Kidney tubule cell (primary cell): ENCODE measurements at regions not wholly inside any gene's neighbourhood (a gene's known extent, or its start where the extent isn't known, plus 50 kb on each side); places are given as distances from the start of the nearest gene placed in this dataset.

Experiments used
- DNase-seq: peaks from one replicate; pipeline ENCODE4 v3.0.0-alpha.2; 2018; ENCODE audit warnings: low spot score

GRCh38 chr5:93163010-93163663, 417.9 kb downstream of the NR2F1-AS1 start:
- DNase-seq = peak; percentile 81

GRCh38 chr5:93161661-93162654, 419.1 kb downstream of the NR2F1-AS1 start:
- peak; percentile 21 for DNase-seq

GRCh38 chr5:93158841-93159240, 422.2 kb downstream of the NR2F1-AS1 start:
- no peak for DNase-seq

GRCh38 chr5:93156566-93156965, 424.5 kb downstream of the NR2F1-AS1 start:
- DNase-seq = no peak

GRCh38 chr5:93154535-93154934, 426.5 kb downstream of the NR2F1-AS1 start:
- DNase-seq = no peak

- no peak for DNase-seq
Measured at GRCh38 chr5:93153461-93153860, 427.6 kb downstream of the NR2F1-AS1 start.

- DNase-seq = no peak
Measured at GRCh38 chr5:93151896-93152295, 429.1 kb downstream of the NR2F1-AS1 start.

GRCh38 chr5:93151121-93151520, 429.9 kb downstream of the NR2F1-AS1 start:
- peak; percentile 4 for DNase-seq

GRCh38 chr5:93150311-93151012, 430.6 kb downstream of the NR2F1-AS1 start:
- peak; percentile 30 for DNase-seq

- no peak for DNase-seq
Measured at GRCh38 chr5:93145767-93146166, 435.3 kb downstream of the NR2F1-AS1 start.

GRCh38 chr5:93145019-93145418, 436.0 kb downstream of the NR2F1-AS1 start:
- no peak for DNase-seq

GRCh38 chr5:93141969-93142368, 439.1 kb downstream of the NR2F1-AS1 start:
- DNase-seq = no peak

GRCh38 chr5:93130624-93131490, 450.2 kb downstream of the NR2F1-AS1 start:
- no peak for DNase-seq

- no peak for DNase-seq
Measured at GRCh38 chr5:93126634-93127033, 454.4 kb downstream of the NR2F1-AS1 start.

- no peak for DNase-seq
Measured at GRCh38 chr5:93123127-93123526, 457.9 kb downstream of the NR2F1-AS1 start.

- DNase-seq = no peak
Measured at GRCh38 chr5:93122446-93122845, 458.6 kb downstream of the NR2F1-AS1 start.

- no peak for DNase-seq
Measured at GRCh38 chr5:93120771-93121170, 460.2 kb downstream of the NR2F1-AS1 start.

- DNase-seq = no peak
Measured at GRCh38 chr5:93120051-93120450, 461.0 kb downstream of the NR2F1-AS1 start.

GRCh38 chr5:93117751-93118531, 463.1 kb downstream of the NR2F1-AS1 start:
- DNase-seq = peak; percentile 27

GRCh38 chr5:93107805-93108520, 473.1 kb downstream of the NR2F1-AS1 start:
- no peak for DNase-seq
